Heart left ventricle (tissue), 13 donors: ENCODE measurements at regions not wholly inside any gene's neighbourhood (a gene's known extent, or its start where the extent isn't known, plus 50 kb on each side); places are given as distances from the start of the nearest gene placed in this dataset.

ENCODE experiments used
- POLR2A ChIP-seq, 2 donors: fragments of 450-650 bp; IDR thresholded peaks; one replicate each; pipeline ENCODE4 v1.6.1; 2017; ENCODE audit warnings: antibody characterized with exemption in 2 of 2, mild to moderate bottlenecking in 2 of 2, moderate library complexity in 2 of 2
- TF ChIP-seq, protein P1 (sequence below), 12 donors: fragments of 200-600 bp; sonication (generic) in 4 of 12; IDR thresholded peaks; one replicate each; pipeline versions ENCODE4 v1.5.0 to v1.8.0; 2018 to 2022; ENCODE audit warnings: antibody characterized with exemption in 12 of 12, mild to moderate bottlenecking in 5 of 12
- donor health status: ischemic (EF 13 %, LVEDD 7.1; RV severe dilation, severe dysfunction).
- donor health status: DM: no; HTN: yes; CAD: no.
- donor health status: DM: no; HTN: no; CAD: no.
- donor health status: ischemic (EF 25% LVEDD 6.9; RV normal size, moderate dysfunction).
- donor health status: ischemic (EF 25% LVEDD 5.7; RV mildly dilated, moderate dysfunction).
- donor health status: ischemic (EF 35%, LVEDD 5.7; RV mildly dilated, moderate dysfunction).
- donor health status: nonischemic (EF 11% LVEDD 7.7; RV severe dilation, severe dysfunction).
- donor health status: DM: yes; HTN: yes; CAD: no.
- donor health status: PGD.
- donor health status: ischemic (EF 29% LVEDD 5.4; RV normal size, mild dysfunction).
- donor health status: nonischemic (EF 23%, LVEDD 6.1; RV moderate dilation, normal function).

DNA sequence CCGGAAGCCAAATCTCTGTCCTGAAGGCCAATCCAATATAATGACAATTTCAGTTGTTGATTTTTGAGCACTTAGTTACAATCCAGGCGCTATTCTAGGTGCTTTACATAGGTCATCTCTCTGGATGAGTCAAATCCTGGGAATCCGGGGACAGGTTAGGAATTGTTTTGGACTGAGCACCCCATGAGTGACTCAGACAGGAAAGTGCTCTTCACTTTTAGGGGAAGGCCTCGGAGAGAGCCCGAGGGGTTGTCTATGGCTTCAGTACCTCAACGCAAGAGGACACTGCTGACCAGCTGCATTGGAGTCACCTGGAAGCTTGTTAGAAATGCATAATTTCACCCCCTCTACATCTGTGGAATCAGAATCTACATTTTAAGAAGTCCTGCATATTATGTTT, 108.8 kb downstream of the IRX5 start:
- TF ChIP-seq, protein P1, sequence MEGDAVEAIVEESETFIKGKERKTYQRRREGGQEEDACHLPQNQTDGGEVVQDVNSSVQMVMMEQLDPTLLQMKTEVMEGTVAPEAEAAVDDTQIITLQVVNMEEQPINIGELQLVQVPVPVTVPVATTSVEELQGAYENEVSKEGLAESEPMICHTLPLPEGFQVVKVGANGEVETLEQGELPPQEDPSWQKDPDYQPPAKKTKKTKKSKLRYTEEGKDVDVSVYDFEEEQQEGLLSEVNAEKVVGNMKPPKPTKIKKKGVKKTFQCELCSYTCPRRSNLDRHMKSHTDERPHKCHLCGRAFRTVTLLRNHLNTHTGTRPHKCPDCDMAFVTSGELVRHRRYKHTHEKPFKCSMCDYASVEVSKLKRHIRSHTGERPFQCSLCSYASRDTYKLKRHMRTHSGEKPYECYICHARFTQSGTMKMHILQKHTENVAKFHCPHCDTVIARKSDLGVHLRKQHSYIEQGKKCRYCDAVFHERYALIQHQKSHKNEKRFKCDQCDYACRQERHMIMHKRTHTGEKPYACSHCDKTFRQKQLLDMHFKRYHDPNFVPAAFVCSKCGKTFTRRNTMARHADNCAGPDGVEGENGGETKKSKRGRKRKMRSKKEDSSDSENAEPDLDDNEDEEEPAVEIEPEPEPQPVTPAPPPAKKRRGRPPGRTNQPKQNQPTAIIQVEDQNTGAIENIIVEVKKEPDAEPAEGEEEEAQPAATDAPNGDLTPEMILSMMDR (IDR thresholded peaks at IDR 0.05) = no peak
- no peak for TF ChIP-seq POLR2A (IDR thresholded peaks at IDR 0.05)
